ENCODE measurements at regions not wholly inside any gene's neighbourhood (a gene's known extent, or its start where the extent isn't known, plus 50 kb on each side); places are given as distances from the start of the nearest gene placed in this dataset.

DNA sequence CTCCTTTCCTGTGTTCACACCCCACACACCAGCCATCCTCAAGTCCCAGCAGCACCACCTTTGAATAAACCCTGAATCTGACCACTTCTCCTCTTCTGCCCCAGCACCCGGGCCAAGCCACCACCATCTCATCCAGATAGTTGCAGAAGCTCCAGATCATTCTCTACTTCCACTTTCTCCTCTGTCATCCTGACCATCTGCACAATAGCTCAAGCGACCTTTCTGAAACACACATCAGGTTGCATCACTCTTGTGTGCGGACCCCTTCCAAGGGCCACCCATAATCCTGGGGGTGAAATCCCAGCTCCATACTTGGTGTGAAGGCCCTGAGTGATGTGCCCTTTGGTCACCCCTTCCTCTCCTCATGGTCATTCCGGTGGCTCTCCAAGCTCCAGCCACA lies 187.4 kb upstream of the GALNT17 start:
- H3K4me3 ChIP-seq (ENCODE audit: low read length) = no peak overlapping the region
- no peaks in the 10 kb centered on the region for H4K20me1 ChIP-seq (ENCODE audit: insufficient read depth, low read length)
- no peaks in the 10 kb centered on the region for H3K4me1 ChIP-seq (ENCODE audit: low read length)
- TF ChIP-seq EZH2phosphoT487 (IDR thresholded peaks at IDR 0.05; ENCODE audit: low read depth) = no peak
- TF ChIP-seq CTCF (IDR thresholded peaks at IDR 0.05; ENCODE audit: low read depth, low read length) = no peak
- no peaks in the 10 kb centered on the region for H3K27me3 ChIP-seq (ENCODE audit: low read depth, low read length)
- no peak overlapping the region for H3K4me2 ChIP-seq (ENCODE audit: low read length)
- no peak overlapping the region for H3K9ac ChIP-seq (ENCODE audit: low read length)
- no peaks in the 10 kb centered on the region for H3K79me2 ChIP-seq (ENCODE audit: low read length)
- no peak overlapping the region for H2AFZ ChIP-seq (ENCODE audit: low read depth, low read length)
- no peaks in the 10 kb centered on the region for H3K36me3 ChIP-seq (replicated peaks; ENCODE audit: low read depth, low read length)
- H3K9me3 ChIP-seq (ENCODE audit: insufficient read depth, low read length) = no peaks in the 10 kb centered on the region
- no peak overlapping the region for H3K27ac ChIP-seq (ENCODE audit: low read length)

GRCh38 chr7:70947181-70947580 lies 184.8 kb upstream of the GALNT17 start:
- H3K4me2 ChIP-seq (ENCODE audit: low read length) = no peak overlapping the region
- TF ChIP-seq EZH2phosphoT487 (IDR thresholded peaks at IDR 0.05; ENCODE audit: low read depth) (no peak), CTCF (IDR thresholded peaks at IDR 0.05; ENCODE audit: low read depth, low read length) (no peak)
- H3K4me1 ChIP-seq (ENCODE audit: low read length) = no peaks in the 10 kb centered on the region
- no peak overlapping the region for H2AFZ ChIP-seq (ENCODE audit: low read depth, low read length)
- no peak overlapping the region for H3K27ac ChIP-seq (ENCODE audit: low read length)
- no peaks in the 10 kb centered on the region for H3K79me2 ChIP-seq (ENCODE audit: low read length)
- H4K20me1 ChIP-seq (ENCODE audit: insufficient read depth, low read length) = no peaks in the 10 kb centered on the region
- no peaks in the 10 kb centered on the region for H3K9me3 ChIP-seq (ENCODE audit: insufficient read depth, low read length)
- H3K36me3 ChIP-seq (replicated peaks; ENCODE audit: low read depth, low read length) = no peaks in the 10 kb centered on the region
- no peak overlapping the region for H3K9ac ChIP-seq (ENCODE audit: low read length)
- H3K27me3 ChIP-seq (ENCODE audit: low read depth, low read length) = no peaks in the 10 kb centered on the region
- H3K4me3 ChIP-seq (ENCODE audit: low read length) = no peak overlapping the region

GRCh38 chr7:70949862-70950261 lies 182.1 kb upstream of the GALNT17 start:
- H3K4me2 ChIP-seq (ENCODE audit: low read length) = no peak overlapping the region
- no peak overlapping the region for H3K9ac ChIP-seq (ENCODE audit: low read length)
- TF ChIP-seq EZH2phosphoT487 (IDR thresholded peaks at IDR 0.05; ENCODE audit: low read depth) (no peak), CTCF (IDR thresholded peaks at IDR 0.05; ENCODE audit: low read depth, low read length) (no peak)
- H3K36me3 ChIP-seq (replicated peaks; ENCODE audit: low read depth, low read length) = no peaks in the 10 kb centered on the region
- no peak overlapping the region for H2AFZ ChIP-seq (ENCODE audit: low read depth, low read length)
- H3K4me3 ChIP-seq (ENCODE audit: low read length) = no peak overlapping the region
- no peaks in the 10 kb centered on the region for H3K9me3 ChIP-seq (ENCODE audit: insufficient read depth, low read length)
- no peaks in the 10 kb centered on the region for H3K79me2 ChIP-seq (ENCODE audit: low read length)
- H3K4me1 ChIP-seq (ENCODE audit: low read length) = no peaks in the 10 kb centered on the region
- H3K27me3 ChIP-seq (ENCODE audit: low read depth, low read length) = no peaks in the 10 kb centered on the region
- H4K20me1 ChIP-seq (ENCODE audit: insufficient read depth, low read length) = no peaks in the 10 kb centered on the region
- H3K27ac ChIP-seq (ENCODE audit: low read length) = no peak overlapping the region

DNA sequence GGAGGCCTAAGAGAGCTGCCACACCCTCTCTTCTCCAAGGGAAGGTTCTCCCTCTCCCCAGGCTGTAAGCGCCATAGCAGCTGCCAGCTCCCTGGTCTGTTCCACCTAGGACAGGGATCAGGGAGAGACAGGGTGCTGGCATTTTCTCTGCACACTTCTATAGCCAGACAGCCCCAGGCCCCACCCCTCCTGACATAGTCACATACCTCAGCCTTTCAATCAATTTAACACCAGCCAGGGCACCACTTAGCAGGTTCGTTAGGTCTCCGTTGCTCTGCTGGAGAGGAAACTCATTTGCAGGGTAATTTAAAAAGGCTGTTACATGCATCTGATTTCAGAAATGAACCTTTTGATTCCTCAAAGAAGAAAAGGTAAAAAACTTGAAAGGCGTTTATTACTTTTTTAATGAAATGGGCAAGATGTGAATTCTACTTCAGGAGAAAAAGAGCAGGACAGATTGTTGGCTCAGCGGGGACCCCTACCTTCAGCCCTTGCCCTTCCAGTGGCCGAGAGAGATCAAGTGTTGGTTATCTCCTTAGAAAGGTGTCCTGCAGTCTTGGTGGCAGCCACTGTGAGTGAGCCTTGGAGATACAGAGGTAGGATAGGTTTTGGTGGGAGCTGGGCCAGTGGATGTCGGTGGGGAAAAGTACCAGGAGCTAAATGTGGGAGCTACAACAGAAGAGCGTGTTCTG lies 180.5 kb upstream of the GALNT17 start:
- no peaks in the 10 kb centered on the region for H3K36me3 ChIP-seq (replicated peaks; ENCODE audit: low read depth, low read length)
- no peaks in the 10 kb centered on the region for H3K79me2 ChIP-seq (ENCODE audit: low read length)
- H3K4me3 ChIP-seq (ENCODE audit: low read length) = no peak overlapping the region
- H3K4me1 ChIP-seq (ENCODE audit: low read length) = no peaks in the 10 kb centered on the region
- H3K4me2 ChIP-seq (ENCODE audit: low read length) = no peak overlapping the region
- no peaks in the 10 kb centered on the region for H4K20me1 ChIP-seq (ENCODE audit: insufficient read depth, low read length)
- H2AFZ ChIP-seq (ENCODE audit: low read depth, low read length) = no peak overlapping the region
- no peaks in the 10 kb centered on the region for H3K9me3 ChIP-seq (ENCODE audit: insufficient read depth, low read length)
- no peaks in the 10 kb centered on the region for H3K27me3 ChIP-seq (ENCODE audit: low read depth, low read length)
- H3K9ac ChIP-seq (ENCODE audit: low read length) = no peak overlapping the region
- no peak overlapping the region for H3K27ac ChIP-seq (ENCODE audit: low read length)
- TF ChIP-seq EZH2phosphoT487 (IDR thresholded peaks at IDR 0.05; ENCODE audit: low read depth) = no peak
- TF ChIP-seq CTCF (IDR thresholded peaks at IDR 0.05; ENCODE audit: low read depth, low read length) = no peak
